GM19467 (cell line): ENCODE measurements at regions not wholly inside any gene's neighbourhood (a gene's known extent, or its start where the extent isn't known, plus 50 kb on each side); places are given as distances from the start of the nearest gene placed in this dataset.
A peak's percentile ranks its signal among the peaks of the same experiment; 100 is the strongest.
"Not testable (repeated sequence)": the region's sequence is repeated elsewhere in the genome, so short reads cannot be mapped to it uniquely, and the experiment has no call there.

Experiments
- ATAC-seq: cut with Tn5 transposase; IDR thresholded peaks from one replicate; pipeline ENCODE4 v1.9.1; 2021; ENCODE audit warnings: mild to moderate bottlenecking, moderate library complexity; ENCODE audit not compliant: unreplicated experiment

DNA sequence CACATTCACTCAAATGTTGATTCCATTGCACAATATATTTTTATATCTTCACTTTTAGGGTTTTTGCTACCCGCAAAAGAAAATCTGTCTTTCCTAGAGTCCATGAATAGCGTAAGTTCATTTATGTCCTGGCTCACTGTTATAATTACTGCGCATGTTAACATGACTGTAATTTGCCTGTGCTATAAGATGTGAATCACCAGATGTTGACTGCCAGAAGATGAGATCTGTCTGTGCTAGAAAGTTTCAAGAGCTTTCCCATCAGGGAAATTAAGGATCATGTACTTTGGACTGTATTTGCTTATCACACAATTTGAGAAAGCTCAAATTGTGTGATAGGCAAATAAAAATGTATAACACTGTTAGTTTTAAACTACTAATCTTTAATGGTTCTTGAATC is 322.5 kb downstream of the CHL1 start:
- ATAC-seq = no peak

DNA sequence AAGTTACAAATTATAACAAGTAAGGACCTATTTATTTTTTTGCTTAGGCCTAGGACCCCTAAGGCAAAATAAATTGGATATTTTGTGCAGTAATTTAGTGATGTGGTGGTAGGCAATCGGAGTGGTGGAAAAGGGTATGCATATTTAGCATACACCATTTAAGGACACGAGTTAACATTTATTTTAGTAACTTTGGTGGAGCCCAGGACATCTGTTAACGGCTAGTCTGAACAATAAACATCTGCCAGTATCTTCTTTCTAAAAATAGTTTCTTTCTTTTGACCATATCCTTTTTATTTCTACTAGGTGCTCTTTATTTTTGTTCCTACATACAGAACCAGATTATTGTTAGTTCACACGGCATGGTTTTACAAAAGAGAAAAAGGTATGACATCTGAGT is 326.3 kb downstream of the CHL1 start:
- no peak for ATAC-seq

DNA sequence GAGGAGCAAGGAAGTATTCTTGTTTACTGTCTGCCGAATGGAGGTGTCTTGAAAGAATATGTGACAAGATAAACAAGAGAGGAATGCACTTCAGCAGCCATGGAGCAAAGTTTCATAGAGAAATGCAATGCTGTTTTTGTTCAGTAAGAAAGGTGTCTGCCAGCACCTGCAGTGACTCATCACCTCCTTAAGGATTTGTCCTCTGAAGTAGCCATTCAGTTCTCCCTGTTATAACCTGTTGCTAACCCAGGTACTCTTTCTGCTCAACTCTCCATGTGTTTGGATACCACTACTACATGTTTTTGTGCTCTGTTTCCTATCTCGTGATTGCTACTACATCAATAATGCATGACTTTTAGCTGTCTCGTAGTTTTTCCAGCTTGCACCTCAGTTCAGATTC is 328.9 kb downstream of the CHL1 start:
- ATAC-seq = no peak

DNA sequence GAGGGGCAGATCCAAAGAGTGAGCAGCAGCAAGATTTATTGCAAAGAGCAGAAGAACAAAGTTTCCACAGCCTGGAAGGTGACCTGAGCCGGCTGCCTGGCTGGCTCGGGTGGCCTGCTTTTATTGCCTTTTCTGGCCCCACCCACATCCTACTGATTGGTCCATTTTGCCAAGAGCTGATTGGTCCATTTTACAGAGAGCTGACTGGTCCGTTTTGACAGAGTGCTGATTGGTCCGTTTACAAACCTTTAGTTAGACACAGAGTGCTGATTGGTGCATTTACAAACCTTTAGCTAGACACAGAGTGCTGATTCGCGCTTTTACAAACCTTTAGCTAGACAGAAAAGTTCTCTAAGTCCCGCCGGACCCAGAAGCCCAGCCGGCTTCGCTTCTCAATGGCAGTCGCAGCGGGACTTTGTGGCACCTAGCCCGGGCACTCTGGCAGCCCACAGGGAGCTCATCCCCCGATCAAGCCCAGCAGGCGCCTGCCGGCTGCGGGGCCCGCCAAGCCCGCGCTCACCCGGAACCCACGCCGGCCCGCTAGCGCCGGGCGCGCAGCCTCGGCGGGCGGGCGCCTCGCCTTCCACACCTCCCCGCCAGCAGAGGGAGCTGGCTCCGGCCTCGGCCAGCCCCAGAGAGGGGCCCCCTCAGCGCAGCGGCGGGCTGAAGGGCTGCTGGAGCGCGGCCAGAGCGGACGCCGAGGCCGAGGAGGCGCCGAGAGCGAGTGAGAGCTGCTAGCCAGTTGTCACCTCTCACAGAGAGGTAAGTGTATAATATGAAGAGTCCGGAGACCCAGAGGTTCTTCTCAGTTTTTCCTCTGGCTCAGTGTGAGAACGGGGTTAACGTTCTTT is 339.2 kb downstream of the CHL1 start:
- no peak for ATAC-seq

DNA sequence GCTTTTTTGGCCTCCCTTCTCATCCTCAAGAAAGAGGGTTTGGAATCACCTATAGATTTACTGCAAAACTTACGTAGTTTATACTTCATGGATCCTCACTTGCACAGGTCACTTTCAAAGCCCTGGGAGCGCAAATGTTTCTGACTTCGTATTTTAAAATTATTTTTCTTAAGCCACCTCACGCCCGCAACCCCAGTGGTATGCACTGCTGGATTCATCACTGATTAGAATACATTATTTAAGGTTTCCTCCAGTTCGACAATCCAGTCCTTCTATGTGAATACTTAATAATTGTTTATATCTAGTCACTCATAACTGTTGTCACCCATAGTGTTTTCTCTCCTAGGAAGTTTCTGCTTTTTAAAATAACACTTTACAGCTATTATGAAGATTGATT is 339.9 kb downstream of the CHL1 start:
- ATAC-seq = no peak

DNA sequence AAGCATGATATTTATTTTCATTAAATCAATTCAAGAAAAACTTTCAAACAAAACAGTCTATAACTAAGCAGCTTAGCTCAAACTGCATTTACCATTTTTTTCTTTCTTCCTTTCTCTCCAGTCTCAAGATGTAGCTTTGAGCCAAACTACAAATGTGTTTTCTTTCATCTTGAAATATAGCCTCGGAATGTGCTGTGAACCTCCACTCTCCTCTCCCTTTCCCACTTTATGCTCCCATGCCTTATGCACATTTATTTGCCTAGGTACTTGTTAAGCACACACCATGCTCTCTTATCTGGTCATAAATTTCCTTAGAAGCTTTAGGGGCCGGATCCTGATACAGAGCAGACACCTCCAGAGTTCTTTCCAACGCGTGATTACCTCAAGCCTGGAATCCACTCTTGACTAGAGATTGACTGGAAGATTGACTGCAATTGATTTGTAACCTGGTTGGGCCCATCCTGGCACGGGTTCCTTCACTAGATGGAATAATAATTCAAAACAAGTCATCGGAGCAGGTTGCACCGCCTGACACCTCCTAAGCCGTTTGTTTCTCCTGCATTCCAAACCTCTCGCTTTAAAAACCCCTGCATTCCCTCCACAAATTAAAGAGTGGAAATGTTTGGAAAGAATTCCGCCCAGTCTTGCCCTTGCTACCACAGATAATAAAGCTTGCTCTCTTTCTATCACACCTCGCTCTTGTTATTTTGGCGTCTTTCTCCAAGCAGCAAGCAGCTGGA is 344.7 kb downstream of the CHL1 start:
- ATAC-seq = no peak

DNA sequence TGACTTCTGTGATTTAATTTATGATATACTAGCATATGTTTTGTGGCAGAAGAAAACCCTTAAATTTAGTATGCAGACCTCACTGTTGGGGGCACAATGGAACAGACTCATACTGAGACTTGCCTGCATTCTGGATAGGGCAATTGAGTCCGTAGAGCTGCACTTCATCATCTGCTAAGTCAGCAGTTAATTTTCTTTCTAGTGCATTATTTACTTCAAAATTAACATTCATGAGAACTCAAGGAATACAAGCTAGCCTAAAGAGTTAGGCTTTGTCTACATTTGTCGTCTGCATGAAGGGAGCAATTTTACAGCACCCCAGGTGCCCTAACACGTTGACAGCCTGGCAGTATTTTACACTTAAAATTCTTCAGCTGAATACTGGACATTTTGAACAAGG is 345.5 kb downstream of the CHL1 start:
- ATAC-seq = no peak

DNA sequence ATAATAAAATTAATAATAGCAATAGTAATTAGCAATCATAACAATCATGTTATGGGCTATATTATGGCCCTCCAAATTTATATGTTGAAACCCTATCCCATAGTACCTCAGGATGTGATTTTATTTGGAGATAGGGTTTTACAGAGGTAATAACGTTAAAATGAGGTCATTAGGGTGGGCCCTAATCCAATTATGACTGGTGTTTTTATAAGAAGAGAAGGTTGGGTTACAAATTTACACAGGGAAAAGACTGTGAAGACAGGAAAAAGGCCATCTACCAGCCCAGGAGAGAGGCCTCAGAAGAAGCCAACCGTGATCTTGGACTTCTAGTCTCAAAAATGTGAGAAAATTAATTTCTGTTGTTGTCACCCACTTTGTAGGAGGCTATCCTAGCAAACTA is 353.1 kb downstream of the CHL1 start:
- ATAC-seq = no peak

DNA sequence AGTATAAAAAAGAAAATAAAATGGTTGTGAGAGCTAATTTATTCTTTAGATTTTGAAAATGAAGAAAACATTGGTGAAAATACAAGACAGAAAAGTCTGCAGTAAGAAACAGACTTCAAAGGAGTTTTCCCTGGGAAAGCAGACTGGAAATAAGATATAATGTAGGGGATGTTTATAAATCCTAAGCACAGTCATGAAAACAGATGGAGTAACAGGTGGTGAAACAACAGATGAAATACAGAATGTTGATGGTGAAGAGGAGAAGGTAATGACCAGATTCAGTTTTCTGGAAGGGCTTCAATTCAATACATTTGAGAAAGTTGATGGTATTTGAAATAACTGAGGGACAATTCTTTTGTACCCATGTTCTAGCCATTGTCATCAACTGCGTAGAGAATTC is 353.9 kb downstream of the CHL1 start:
- ATAC-seq = no peak

DNA sequence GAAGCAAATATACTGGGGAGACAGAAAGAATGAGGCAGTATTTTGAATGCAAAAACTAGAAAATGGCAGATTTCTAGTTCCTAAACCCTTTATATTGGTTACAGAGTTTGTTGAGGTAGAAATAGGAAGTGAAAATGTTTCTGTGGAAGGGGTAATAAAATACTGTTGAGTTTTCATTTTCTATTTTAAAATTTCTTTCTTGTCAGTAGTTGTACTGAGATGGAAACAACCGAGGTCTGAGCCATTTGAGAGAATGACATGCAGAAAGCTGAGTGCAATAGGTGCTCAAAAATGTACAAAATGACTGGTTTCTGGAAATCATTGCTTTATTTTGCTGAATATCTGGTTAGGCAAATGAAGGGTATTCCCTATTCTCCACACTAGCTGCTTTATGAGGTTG is 361.4 kb downstream of the CHL1 start:
- ATAC-seq = peak; percentile 96

DNA sequence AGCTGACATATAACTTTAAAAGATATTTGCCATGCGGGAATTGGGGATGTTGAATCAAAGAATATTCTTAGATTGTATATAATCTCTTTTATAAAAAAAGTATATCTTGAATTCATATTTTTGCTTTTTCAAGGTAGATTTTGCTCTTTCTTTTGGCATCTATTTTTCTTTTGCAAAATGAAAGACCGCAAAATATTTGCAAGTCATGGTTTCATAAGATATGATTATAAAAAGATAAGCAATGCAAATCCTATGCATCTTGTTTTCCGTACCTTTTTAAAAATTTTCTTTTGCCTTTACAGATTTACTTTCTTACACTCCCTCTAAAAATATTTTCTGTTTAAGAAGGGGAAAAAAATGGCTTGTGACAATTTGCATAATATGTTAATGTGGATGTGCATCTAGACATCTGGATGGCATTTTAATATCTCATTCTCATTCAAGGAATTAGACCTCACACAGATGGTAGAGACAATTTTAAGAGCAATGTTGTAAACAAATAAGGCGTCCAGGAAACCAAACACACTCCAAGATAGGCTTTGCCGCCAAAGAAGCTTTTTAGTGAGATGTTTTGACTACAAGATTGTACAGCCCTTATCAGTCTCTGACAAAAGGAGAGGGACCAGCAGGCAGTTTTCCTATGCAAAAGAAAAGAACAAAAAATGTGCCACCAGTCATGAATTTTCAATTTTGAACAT is 371.1 kb downstream of the CHL1 start:
- no peak for ATAC-seq

DNA sequence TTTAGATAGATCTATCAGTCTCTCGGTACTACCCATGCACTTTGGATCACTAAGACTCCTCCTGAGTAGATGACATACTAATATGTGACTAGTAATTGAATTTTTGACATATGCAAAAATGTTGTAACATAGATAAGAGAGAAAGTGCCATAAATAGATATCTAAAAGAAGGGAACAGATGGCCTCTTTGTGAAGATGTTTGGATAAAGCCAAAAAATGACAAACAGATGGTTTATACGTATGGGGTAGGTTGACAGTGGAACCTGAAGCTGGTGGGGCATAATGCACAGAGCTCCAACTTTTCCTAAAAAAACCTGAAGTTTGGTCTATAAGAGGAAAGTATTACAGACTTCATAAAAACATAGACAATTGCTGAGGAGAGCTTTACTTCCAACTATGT is 383.0 kb downstream of the CHL1 start:
- not testable (repeated sequence) for ATAC-seq

DNA sequence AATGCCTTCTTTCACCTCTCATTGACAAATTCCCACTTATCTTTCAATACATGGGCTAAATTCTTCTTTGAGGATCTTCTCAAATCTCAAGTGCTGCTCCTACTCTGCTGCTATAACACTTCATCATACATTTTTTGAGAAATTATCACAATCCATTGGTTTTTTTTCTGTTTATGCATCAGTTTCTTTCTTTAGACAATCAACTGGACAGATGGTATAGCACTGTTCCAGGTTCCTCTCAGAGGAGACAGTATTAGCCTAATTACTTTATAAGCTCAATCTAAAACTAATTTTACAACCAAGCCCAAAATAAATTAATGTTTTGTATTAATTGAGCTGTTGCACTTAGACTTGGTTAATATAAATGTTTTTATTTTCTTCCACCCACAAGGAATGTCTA is 392.5 kb downstream of the CHL1 start:
- ATAC-seq = not testable (repeated sequence)

DNA sequence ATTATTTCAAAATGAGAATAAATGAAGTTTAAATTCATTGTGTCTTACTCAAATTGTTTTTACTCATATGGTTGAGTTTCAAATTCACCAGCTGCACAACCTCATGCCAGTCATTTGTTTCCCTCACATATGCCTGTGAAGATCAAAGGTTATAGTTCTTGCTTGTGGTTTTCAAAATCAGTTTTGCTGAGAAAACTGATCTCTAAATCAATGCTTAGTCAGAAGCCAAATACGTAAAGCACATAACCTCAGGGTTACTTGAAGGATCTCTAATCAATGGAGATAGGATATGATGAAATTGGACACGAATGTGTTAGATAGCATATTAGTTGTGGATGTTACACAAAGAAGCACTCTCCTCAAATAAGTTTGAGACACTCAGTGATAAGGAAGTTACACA is 400.7 kb downstream of the CHL1 start:
- not testable (repeated sequence) for ATAC-seq

DNA sequence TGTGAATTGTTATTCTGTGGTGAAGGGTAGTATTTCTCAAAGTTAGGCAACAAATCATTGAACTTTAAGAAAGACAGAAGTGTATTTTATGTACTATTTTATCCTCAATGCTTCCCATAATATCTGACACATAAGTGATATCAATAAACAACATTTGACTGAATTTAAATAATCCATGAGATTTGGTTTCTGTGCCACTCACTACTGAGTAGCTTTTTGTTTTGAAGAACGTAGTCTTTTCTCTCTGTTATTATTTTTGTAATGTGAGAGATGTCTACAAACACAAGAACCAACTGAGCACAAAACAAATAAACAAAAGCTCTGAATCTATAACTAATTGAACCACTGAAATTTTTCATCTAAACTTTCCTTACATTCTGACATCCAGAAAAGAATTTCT is 401.2 kb downstream of the CHL1 start:
- not testable (repeated sequence) for ATAC-seq

DNA sequence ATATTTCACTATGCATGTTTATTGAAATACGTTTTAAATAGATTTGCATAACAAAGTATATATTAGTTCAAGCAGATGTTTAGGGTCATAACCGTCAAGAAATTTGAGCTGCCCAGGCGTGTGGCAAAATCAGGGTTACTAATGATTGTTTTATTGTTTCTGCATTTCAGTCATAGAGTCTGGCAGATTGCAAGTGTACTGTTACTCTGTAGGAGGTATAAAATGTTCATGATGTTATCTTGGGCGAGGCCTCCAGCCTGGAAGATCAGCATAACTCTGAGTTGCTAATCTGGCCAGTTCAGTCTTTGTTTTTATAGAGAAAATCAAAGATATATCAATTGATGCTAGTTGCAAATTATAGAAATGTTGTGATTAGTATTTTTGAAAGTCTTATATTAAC is 410.9 kb downstream of the CHL1 start:
- ATAC-seq = not testable (repeated sequence)

DNA sequence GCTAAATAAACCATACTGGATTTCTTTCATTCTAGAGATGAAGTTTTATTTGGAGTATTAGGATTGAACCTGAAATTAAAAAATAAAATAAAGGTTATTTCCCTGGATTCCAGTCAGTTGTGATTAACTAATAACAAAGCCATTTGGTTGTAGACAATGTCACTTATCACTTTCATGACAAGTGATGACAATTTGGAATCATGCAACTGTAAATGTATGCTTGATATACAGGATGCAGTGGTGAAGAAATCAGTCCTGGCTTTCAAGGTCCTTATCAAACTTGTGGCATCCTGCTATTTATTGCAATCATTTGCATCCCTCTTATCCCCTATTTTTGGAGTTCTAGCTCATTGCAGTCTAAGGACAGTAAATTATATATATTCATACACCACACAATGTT is 425.2 kb downstream of the CHL1 start:
- no peak for ATAC-seq

DNA sequence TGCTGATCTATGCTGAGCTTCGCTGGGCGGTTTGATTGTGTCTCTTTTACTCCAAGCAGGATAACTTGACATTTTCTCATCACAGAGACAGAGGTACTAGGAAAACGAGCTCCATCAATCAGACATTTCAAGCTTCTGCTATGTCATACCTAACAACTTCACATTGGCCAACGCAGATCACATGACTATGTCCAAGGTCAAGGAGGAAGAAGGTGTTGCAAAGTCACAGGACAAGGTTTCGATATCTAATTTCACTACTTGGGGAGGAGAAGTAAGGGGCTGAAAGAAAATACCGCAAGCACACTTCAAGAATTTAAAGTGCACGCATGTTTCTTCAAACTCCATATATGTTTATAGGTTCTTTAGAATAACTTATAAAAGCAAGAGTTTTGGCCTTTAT is 425.8 kb downstream of the CHL1 start:
- ATAC-seq = no peak

DNA sequence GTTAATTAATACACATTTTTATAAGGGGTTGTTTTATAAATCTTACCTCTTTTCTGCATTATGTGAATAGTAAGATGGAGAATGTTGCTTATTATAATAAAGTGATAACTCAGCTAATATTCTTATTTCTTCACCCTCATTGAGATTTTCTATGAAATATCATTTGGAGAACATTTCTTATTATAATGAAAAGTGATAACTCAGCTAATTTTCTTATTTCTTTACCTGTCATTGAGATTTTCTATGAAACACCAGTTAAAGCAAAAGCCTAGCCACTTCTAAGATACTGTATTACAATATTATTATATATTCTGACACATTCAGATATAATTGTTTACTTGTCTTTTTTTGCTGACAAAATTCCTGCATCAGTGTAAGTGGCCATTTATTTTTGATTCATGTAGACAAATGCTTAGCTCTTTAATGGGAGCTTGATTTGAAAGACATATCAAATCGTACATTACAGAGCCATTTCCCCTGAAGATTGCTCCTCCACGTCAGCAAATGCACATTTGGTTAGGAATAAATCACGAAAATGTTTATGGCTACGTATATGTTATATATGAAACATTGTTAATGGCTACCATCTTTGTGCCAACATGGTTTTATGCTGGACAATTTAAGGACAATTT is 427.5 kb downstream of the CHL1 start:
- no peak for ATAC-seq

DNA sequence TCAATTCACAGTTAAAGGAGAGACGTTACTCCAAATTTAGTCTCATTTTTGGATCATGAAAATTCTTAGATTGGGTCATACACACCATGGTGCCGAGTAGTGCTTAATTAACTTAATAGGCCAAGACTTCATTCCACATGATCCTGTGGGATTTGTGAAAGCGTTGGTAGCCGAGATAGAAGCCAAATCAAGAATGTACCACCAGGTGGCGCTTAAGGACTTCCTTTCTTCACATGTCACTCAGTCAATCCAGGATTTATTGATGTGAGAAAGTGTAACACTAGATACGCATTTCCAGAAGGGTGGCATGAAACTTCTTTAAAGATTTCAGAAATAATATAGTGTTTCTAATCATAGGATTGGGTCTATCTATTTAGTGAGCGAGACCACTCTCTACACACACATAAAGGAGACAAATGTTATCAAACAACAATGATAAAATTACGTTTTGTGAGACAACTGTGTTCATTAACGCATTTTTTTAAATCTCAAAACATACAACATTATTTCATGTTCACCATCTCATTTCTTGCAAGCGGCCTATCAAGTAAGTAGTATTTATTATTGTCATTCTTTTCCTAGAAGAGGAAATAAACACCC is 436.1 kb downstream of the CHL1 start:
- ATAC-seq = peak; percentile 61

DNA sequence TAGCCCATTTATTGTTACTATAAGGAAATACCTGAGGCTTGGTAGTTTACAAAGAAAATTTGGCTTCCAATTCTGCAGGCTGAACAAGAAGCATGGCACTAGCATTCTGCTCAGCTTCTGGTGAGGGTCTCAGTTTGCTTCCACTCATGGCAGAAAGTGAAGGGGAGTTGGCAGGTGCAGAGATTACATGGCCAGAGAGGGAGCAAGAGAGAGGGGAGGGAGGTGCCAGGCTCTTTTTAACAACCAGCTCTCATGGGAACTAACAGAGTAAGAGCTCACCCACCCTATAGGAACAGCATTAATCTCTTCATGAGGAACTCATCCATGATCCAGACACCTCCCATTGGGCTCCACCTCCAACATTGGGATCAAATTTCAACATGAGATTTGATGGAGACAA is 437.9 kb downstream of the CHL1 start:
- no peak for ATAC-seq
